Adrenal gland (tissue), 9 donors: ENCODE measurements at regions not wholly inside any gene's neighbourhood (a gene's known extent, or its start where the extent isn't known, plus 50 kb on each side); places are given as distances from the start of the nearest gene placed in this dataset.

Experiments
- DNase-seq, 7 donors: peaks; one replicate each; pipeline ENCODE4 v3.0.0-alpha.2; 2019 to 2020
- H3K27ac ChIP-seq, 5 donors: fragments of 200-600 bp; sonication (generic) in 4 of 5; 1 replicate in 3 of 5; 2 replicates in 2 of 5; pipeline versions ENCODE4 v1.5.1 to v1.8.0; 2016 to 2020; ENCODE audit warnings: mild to moderate bottlenecking in 1 of 5
- H3K27me3 ChIP-seq: fragments of 200-600 bp; 2 replicates; pipeline ENCODE4 v1.8.0; 2021
- H3K36me3 ChIP-seq, 2 donors: fragments of 200-600 bp; replicated peaks in 1 of 2; 1 replicate in 1 of 2; 2 replicates in 1 of 2; pipeline versions ENCODE4 v1.5.1 to v1.8.0; 2018 to 2022
- H3K4me1 ChIP-seq, 2 donors: fragments of 200-600 bp; replicated peaks in 1 of 2; 1 replicate in 1 of 2; 2 replicates in 1 of 2; pipeline versions ENCODE4 v1.5.1 to v1.8.0; 2018 to 2021
- H3K4me3 ChIP-seq, 4 donors: fragments of 200-600 bp; sonication (generic) in 3 of 4; one replicate each; pipeline ENCODE4 v1.5.1; 2016 to 2018
- H3K9me3 ChIP-seq, 3 donors: fragments of 200-600 bp; sonication (generic) in 1 of 3; replicated peaks in 1 of 3; 1 replicate in 2 of 3; 2 replicates in 1 of 3; pipeline versions ENCODE4 v1.5.1 to v1.8.0; 2016 to 2021
- CTCF ChIP-seq, 6 experiments: fragments of 450-650 bp in 4 of 6; fragments of 200-600 bp in 2 of 6; sonication (generic) in 1 of 6; IDR thresholded peaks; 1 replicate in 5 of 6; 2 replicates in 1 of 6; pipeline versions ENCODE4 v1.5.1 to v1.8.0; 2016 to 2021; ENCODE audit warnings: antibody characterized with exemption in 6 of 6, mild to moderate bottlenecking in 2 of 6, moderate library complexity in 1 of 6
- POLR2A ChIP-seq, 2 donors: fragments of 450-650 bp; IDR thresholded peaks; one replicate each; pipeline ENCODE4 v1.6.1; 2017; ENCODE audit warnings: antibody characterized with exemption in 2 of 2, mild to moderate bottlenecking in 2 of 2, moderate library complexity in 1 of 2
- WGBS, 4 donors: extraction: QIAGEN DNeasy Blood & Tissue Kit in 2 of 4; methylation state at CpG; one replicate each; pipeline versions ENCODE4 v1.1.5 to v1.1.7; 2013 to 2017; 5-methylcytosine and 5-hydroxymethylcytosine counted together
- intact Hi-C, 2 donors: fragments of 100-400 bp; cut with DNase I; formaldehyde crosslinking; loops; one replicate each; pipeline versions ENCODE4 v1.14.1 to v1.15.0; 2022 to 2023
- donor health status: healthy with polysubstance abuse.
- donor health status: Bipolar disorder and iron deficiency.
- donor health status: DM: yes; HTN: yes; CAD: no.
- donor health status: DM: no; HTN: no; CAD: no.
- donor health status: DM: no; HTN: no; CAD: no.

DNA sequence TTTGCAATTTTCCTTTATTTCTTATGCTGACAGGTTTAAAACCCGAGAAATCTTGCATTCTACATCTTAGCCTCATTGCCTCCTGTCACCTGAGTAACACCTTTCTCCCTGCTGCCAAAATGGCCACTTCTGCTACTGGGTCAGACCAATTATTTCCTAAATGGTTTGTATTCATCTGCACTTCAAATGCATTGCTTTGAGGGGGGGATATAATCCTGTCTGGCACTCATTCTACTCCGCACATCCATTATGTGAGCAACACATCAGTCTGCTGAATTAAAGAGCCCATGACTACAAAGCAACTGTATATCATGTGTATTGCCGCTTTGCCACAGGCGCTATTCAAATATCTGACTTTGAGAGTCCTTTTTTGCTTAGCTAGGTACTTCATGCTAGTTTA is 141.6 kb upstream of the TSHZ2 start:
- Histone ChIP-seq H3K27ac (no peak overlapping the region), H3K36me3 (no peaks in the 10 kb centered on the region), H3K27me3 (no peaks in the 10 kb centered on the region), H3K9me3 (no peaks in the 10 kb centered on the region), H3K4me3 (no peak overlapping the region), H3K4me1 (no peaks in the 10 kb centered on the region)
- DNase-seq: no peak
- 90 to 96% (median 94%) methylated on average over 4 of the region's 4 CpGs for WGBS, 4 donors
- TF ChIP-seq CTCF (IDR thresholded peaks at IDR 0.05) (no peak), POLR2A (IDR thresholded peaks at IDR 0.05) (no peak)
- intact Hi-C loops: no loop called here

GRCh38 chr20:52829111-52829510 is 143.0 kb upstream of the TSHZ2 start:
- H3K27ac ChIP-seq: no peak overlapping the region
- intact Hi-C loops: no loop called here
- no peak for DNase-seq
- H3K4me1 ChIP-seq: no peaks in the 10 kb centered on the region
- H3K4me3 ChIP-seq: no peak overlapping the region
- no peaks in the 10 kb centered on the region for H3K27me3 ChIP-seq
- no peaks in the 10 kb centered on the region for H3K9me3 ChIP-seq
- no peak for TF ChIP-seq POLR2A (IDR thresholded peaks at IDR 0.05)
- TF ChIP-seq CTCF (IDR thresholded peaks at IDR 0.05): no peak
- H3K36me3 ChIP-seq: no peaks in the 10 kb centered on the region

- H3K9me3 ChIP-seq: no peaks in the 10 kb centered on the region
- no peaks in the 10 kb centered on the region for H3K36me3 ChIP-seq
- WGBS, 4 donors: 55 to 67% (median 56%) methylated on average over 1 of the region's 1 CpG
- intact Hi-C loops: no loop called here
- no peak for TF ChIP-seq POLR2A (IDR thresholded peaks at IDR 0.05)
- no peak for TF ChIP-seq CTCF (IDR thresholded peaks at IDR 0.05)
- no peak overlapping the region for H3K27ac ChIP-seq
- no peak overlapping the region for H3K4me3 ChIP-seq
- DNase-seq: no peak
- H3K27me3 ChIP-seq: no peaks in the 10 kb centered on the region
- H3K4me1 ChIP-seq: no peaks in the 10 kb centered on the region
Observed at GRCh38 chr20:52828199-52828598, 144.0 kb upstream of the TSHZ2 start.

GRCh38 chr20:52826722-52827121 is 145.4 kb upstream of the TSHZ2 start:
- H3K36me3 ChIP-seq: no peaks in the 10 kb centered on the region
- no peak for TF ChIP-seq POLR2A (IDR thresholded peaks at IDR 0.05)
- no peak for TF ChIP-seq CTCF (IDR thresholded peaks at IDR 0.05)
- intact Hi-C loops: no loop called here
- no peaks in the 10 kb centered on the region for H3K9me3 ChIP-seq
- no peak overlapping the region for H3K27ac ChIP-seq
- DNase-seq: peak in 1 of 7 donors; percentile 22
- 72 to 79% (median 76%) methylated on average over 3 of the region's 3 CpGs for WGBS, 4 donors
- H3K4me1 ChIP-seq: no peaks in the 10 kb centered on the region
- no peak overlapping the region for H3K4me3 ChIP-seq
- no peaks in the 10 kb centered on the region for H3K27me3 ChIP-seq
